Adrenal gland (tissue), 9 donors: ENCODE measurements at regions not wholly inside any gene's neighbourhood (a gene's known extent, or its start where the extent isn't known, plus 50 kb on each side); places are given as distances from the start of the nearest gene placed in this dataset.

Experiments
- DNase-seq, 7 donors: peaks; one replicate each; pipeline ENCODE4 v3.0.0-alpha.2; 2019 to 2020
- H3K27ac ChIP-seq, 5 donors: fragments of 200-600 bp; sonication (generic) in 4 of 5; 1 replicate in 3 of 5; 2 replicates in 2 of 5; pipeline versions ENCODE4 v1.5.1 to v1.8.0; 2016 to 2020; ENCODE audit warnings: mild to moderate bottlenecking in 1 of 5
- H3K27me3 ChIP-seq: fragments of 200-600 bp; 2 replicates; pipeline ENCODE4 v1.8.0; 2021
- H3K36me3 ChIP-seq, 2 donors: fragments of 200-600 bp; replicated peaks in 1 of 2; 1 replicate in 1 of 2; 2 replicates in 1 of 2; pipeline versions ENCODE4 v1.5.1 to v1.8.0; 2018 to 2022
- H3K4me1 ChIP-seq, 2 donors: fragments of 200-600 bp; replicated peaks in 1 of 2; 1 replicate in 1 of 2; 2 replicates in 1 of 2; pipeline versions ENCODE4 v1.5.1 to v1.8.0; 2018 to 2021
- H3K4me3 ChIP-seq, 4 donors: fragments of 200-600 bp; sonication (generic) in 3 of 4; one replicate each; pipeline ENCODE4 v1.5.1; 2016 to 2018
- H3K9me3 ChIP-seq, 3 donors: fragments of 200-600 bp; sonication (generic) in 1 of 3; replicated peaks in 1 of 3; 1 replicate in 2 of 3; 2 replicates in 1 of 3; pipeline versions ENCODE4 v1.5.1 to v1.8.0; 2016 to 2021
- POLR2A ChIP-seq, 2 donors: fragments of 450-650 bp; IDR thresholded peaks; one replicate each; pipeline ENCODE4 v1.6.1; 2017; ENCODE audit warnings: antibody characterized with exemption in 2 of 2, mild to moderate bottlenecking in 2 of 2, moderate library complexity in 1 of 2
- WGBS, 4 donors: extraction: QIAGEN DNeasy Blood & Tissue Kit in 2 of 4; methylation state at CpG; one replicate each; pipeline versions ENCODE4 v1.1.5 to v1.1.7; 2013 to 2017; 5-methylcytosine and 5-hydroxymethylcytosine counted together
- intact Hi-C, 2 donors: fragments of 100-400 bp; cut with DNase I; formaldehyde crosslinking; loops; one replicate each; pipeline versions ENCODE4 v1.14.1 to v1.15.0; 2022 to 2023
- TF ChIP-seq, protein P1 (sequence below), 6 experiments: fragments of 450-650 bp in 4 of 6; fragments of 200-600 bp in 2 of 6; sonication (generic) in 1 of 6; IDR thresholded peaks; 1 replicate in 5 of 6; 2 replicates in 1 of 6; pipeline versions ENCODE4 v1.5.1 to v1.8.0; 2016 to 2021; ENCODE audit warnings: antibody characterized with exemption in 6 of 6, mild to moderate bottlenecking in 2 of 6, moderate library complexity in 1 of 6
- donor health status: healthy with polysubstance abuse.
- donor health status: Bipolar disorder and iron deficiency.
- donor health status: DM: yes; HTN: yes; CAD: no.
- donor health status: DM: no; HTN: no; CAD: no.
- donor health status: DM: no; HTN: no; CAD: no.

DNA sequence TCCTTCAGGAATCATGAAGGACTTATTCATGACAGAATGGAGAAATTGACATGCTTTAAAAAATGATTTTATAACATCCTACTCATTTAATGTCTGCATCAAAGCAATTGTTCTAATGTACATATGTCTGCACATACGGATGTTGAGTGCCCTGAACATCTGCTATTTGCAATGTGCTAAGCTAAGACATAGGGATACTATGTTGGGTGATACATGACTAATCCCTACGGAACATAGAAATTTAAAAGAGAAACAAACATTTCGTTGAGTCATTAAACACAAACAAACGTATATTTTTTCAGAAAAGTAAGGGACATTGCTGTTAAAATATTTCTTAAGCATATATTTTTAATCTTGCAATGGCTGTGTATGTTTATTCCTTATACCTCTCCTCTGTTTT lies 686.5 kb upstream of the ADAMTS16 start:
- WGBS, 4 donors, result 59 to 70% (median 63%) methylated on average over 4 of the region's 4 CpGs

DNA sequence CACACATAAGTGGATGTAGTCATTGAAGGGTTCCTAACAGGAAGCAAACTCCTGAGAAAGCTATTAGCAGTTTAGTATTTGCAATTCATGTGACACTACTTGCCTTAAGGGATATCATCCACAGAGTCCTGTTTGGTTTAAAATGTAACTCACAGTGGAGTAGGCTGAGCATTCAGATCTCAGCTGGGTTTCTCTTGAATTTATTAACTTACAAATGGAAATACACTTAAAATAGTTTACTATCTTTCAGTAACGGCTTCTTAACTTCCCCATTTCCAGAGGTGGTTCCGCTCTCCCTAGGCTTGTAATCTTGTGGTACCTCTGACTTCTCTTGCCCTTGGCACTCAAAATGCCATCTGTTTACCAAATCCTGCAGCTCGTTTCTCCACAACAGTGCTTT lies 660.7 kb upstream of the ADAMTS16 start:
- no peaks in the 10 kb centered on the region for H3K9me3 ChIP-seq
- WGBS, 4 donors, result 55 to 66% (median 64%) methylated on average over 3 of the region's 3 CpGs
- intact Hi-C loops, result no loop called here
- H3K4me3 ChIP-seq, result no peak overlapping the region
- TF ChIP-seq POLR2A (IDR thresholded peaks at IDR 0.05), result no peak
- TF ChIP-seq, protein P1, sequence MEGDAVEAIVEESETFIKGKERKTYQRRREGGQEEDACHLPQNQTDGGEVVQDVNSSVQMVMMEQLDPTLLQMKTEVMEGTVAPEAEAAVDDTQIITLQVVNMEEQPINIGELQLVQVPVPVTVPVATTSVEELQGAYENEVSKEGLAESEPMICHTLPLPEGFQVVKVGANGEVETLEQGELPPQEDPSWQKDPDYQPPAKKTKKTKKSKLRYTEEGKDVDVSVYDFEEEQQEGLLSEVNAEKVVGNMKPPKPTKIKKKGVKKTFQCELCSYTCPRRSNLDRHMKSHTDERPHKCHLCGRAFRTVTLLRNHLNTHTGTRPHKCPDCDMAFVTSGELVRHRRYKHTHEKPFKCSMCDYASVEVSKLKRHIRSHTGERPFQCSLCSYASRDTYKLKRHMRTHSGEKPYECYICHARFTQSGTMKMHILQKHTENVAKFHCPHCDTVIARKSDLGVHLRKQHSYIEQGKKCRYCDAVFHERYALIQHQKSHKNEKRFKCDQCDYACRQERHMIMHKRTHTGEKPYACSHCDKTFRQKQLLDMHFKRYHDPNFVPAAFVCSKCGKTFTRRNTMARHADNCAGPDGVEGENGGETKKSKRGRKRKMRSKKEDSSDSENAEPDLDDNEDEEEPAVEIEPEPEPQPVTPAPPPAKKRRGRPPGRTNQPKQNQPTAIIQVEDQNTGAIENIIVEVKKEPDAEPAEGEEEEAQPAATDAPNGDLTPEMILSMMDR (IDR thresholded peaks at IDR 0.05), result no peak
- no peaks in the 10 kb centered on the region for H3K27me3 ChIP-seq
- H3K27ac ChIP-seq, result no peak overlapping the region
- H3K36me3 ChIP-seq, result no peaks in the 10 kb centered on the region
- DNase-seq, result no peak
- H3K4me1 ChIP-seq, result no peaks in the 10 kb centered on the region

More for the DNA sequence above, 686.5 kb upstream of the ADAMTS16 start:
- Histone ChIP-seq H3K9me3 (no peaks in the 10 kb centered on the region), H3K4me3 (no peak overlapping the region), H3K27ac (no peak overlapping the region), H3K36me3 (no peaks in the 10 kb centered on the region), H3K4me1 (no peaks in the 10 kb centered on the region), H3K27me3 (no peaks in the 10 kb centered on the region)
- TF ChIP-seq POLR2A (IDR thresholded peaks at IDR 0.05), result no peak
- TF ChIP-seq, protein P1 (IDR thresholded peaks at IDR 0.05), result no peak
- intact Hi-C loops, result no loop called here
- DNase-seq, result no peak

DNA sequence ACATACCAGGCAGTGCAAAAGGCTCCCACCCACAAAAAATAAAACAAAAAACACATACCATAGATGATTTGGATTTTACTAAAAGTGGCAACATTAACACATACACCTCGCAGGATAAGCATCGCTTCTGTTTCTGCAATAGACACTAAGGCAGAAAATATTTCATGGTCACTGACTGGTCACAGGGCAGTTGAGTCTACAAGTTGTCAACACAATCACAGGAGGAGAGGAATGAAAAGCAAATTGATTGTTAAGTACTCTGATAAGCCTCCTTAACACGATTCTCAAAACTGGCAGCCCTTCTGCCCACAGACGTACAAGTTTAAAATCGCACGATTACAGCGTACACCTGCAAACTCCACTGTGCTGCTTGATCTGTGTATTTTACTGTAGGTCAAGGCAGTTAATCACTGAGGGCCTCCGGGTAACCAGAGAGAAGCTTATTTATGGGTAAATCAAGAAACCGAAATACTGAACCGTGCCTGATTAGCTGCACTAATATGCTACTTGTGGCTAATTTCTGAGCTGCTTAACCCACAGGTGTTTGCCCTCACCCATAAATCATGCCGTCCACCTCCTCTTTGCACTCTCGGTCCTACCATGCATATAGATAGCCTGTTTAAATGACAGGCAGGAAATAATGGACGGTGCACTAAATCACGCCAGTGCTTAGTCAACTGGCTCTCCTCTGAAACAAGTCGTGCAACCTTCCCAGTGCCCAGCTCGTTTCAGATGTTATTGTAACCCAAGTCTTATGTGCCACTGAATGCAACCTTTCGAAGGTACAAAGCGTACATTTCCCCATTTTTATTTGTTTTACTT lies 659.4 kb upstream of the ADAMTS16 start:
- no peaks in the 10 kb centered on the region for H3K36me3 ChIP-seq
- intact Hi-C loops, result no loop called here
- H3K4me1 ChIP-seq, result no peaks in the 10 kb centered on the region
- DNase-seq, result no peak
- H3K27ac ChIP-seq, result no peak overlapping the region
- TF ChIP-seq, protein P1 (IDR thresholded peaks at IDR 0.05), result no peak
- TF ChIP-seq POLR2A (IDR thresholded peaks at IDR 0.05), result no peak
- H3K4me3 ChIP-seq, result no peak overlapping the region
- H3K27me3 ChIP-seq, result no peaks in the 10 kb centered on the region
- H3K9me3 ChIP-seq, result no peaks in the 10 kb centered on the region
- 28 to 32% (median 31%) methylated on average over 18 of the region's 18 CpGs for WGBS, 4 donors

DNA sequence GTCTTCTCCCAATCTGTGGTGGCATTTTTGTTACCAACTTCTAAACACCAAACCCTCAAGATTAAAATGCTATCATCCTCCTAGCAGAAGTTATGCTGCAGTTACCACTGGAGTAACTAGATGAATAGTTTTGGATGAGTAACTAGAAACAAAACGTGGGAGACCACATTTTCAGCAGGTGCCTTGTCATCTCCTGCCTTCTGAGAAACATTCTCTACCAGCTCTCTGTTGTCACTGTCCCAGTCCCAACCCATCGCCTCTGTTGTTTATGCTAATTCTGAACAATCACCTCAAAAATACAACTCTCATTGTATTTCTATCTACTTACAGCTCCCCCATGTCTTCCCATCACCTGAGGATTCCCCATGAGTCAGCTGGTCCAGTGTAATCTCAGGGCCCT lies 652.5 kb upstream of the ADAMTS16 start:
- TF ChIP-seq POLR2A (IDR thresholded peaks at IDR 0.05), result no peak
- TF ChIP-seq, protein P1 (IDR thresholded peaks at IDR 0.05), result no peak
- WGBS, 4 donors, result 51 to 64% (median 55%) methylated on average over 2 of the region's 2 CpGs
- H3K4me3 ChIP-seq, result no peak overlapping the region
- no peaks in the 10 kb centered on the region for H3K4me1 ChIP-seq
- intact Hi-C loops, result no loop called here
- H3K27me3 ChIP-seq, result no peaks in the 10 kb centered on the region
- no peaks in the 10 kb centered on the region for H3K9me3 ChIP-seq
- no peaks in the 10 kb centered on the region for H3K36me3 ChIP-seq
- no peak for DNase-seq
- no peak overlapping the region for H3K27ac ChIP-seq
